Lung (tissue), 11 donors: ENCODE measurements at regions not wholly inside any gene's neighbourhood (a gene's known extent, or its start where the extent isn't known, plus 50 kb on each side); places are given as distances from the start of the nearest gene placed in this dataset.

Experiments used
- ATAC-seq: fragments of 200-7000 bp; cut with Tn5 transposase; one replicate; pipeline ENCODE4 v1.9.1; 2020; ENCODE audit warnings: moderate number of reproducible peaks; ENCODE audit not compliant: insufficient read depth, low FRiP score
- DNase-seq, 3 donors: peaks; one replicate each; pipeline ENCODE4 v3.0.0-alpha.2; 2013 to 2017
- H3K27ac ChIP-seq, 2 donors: one replicate each; pipeline ENCODE4 v1.5.1; 2013; ENCODE audit warnings: mild to moderate bottlenecking in 2 of 2, moderate library complexity in 2 of 2, control low read depth in 1 of 2, inconsistent platforms in 1 of 2, low read depth in 1 of 2, low read length in 1 of 2
- H3K27me3 ChIP-seq, 3 donors: one replicate each; pipeline ENCODE4 v1.5.1; 2013; ENCODE audit warnings: low read length in 2 of 3; ENCODE audit not compliant: control insufficient read depth in 3 of 3, insufficient read depth in 3 of 3
- H3K36me3 ChIP-seq, 4 donors: one replicate each; pipeline ENCODE4 v1.5.1; 2013; ENCODE audit warnings: low read length in 4 of 4, mild to moderate bottlenecking in 1 of 4, moderate library complexity in 1 of 4; ENCODE audit not compliant: control insufficient read depth in 4 of 4, insufficient read depth in 4 of 4
- H3K4me1 ChIP-seq, 5 donors: one replicate each; pipeline ENCODE4 v1.5.1; 2013; ENCODE audit warnings: low read length in 5 of 5, mild to moderate bottlenecking in 2 of 5, moderate library complexity in 1 of 5; ENCODE audit not compliant: control insufficient read depth in 5 of 5, insufficient read depth in 5 of 5
- H3K4me3 ChIP-seq: one replicate; pipeline ENCODE4 v1.5.1; 2013; ENCODE audit warnings: mild to moderate bottlenecking, control low read depth, moderate library complexity
- H3K9ac ChIP-seq, 2 donors: one replicate each; pipeline ENCODE4 v1.5.1; 2013; ENCODE audit warnings: low read length in 2 of 2, control low read depth in 1 of 2; ENCODE audit not compliant: insufficient read depth in 1 of 2
- H3K9me3 ChIP-seq, 4 donors: one replicate each; pipeline ENCODE4 v1.5.1; 2013; ENCODE audit warnings: low read length in 3 of 4, mild to moderate bottlenecking in 1 of 4, moderate library complexity in 1 of 4; ENCODE audit not compliant: control insufficient read depth in 4 of 4, insufficient read depth in 3 of 4
- CTCF ChIP-seq: IDR thresholded peaks from 2 replicates; pipeline ENCODE4 v1.5.1; 2012; ENCODE audit warnings: mild to moderate bottlenecking; ENCODE audit errors: control extremely low read depth, extremely low read depth
- WGBS, 2 donors: extraction: QIAGEN DNeasy Blood & Tissue Kit; methylation state at CpG; one replicate each; pipeline ENCODE4 v1.1.7; 2013; 5-methylcytosine and 5-hydroxymethylcytosine counted together
- donor health status: control.
- donor health status: control.
- donor health status: Bipolar disorder and iron deficiency.
- donor health status: healthy.
- donor health status: DM: yes; HTN: yes; CAD: no.

DNA sequence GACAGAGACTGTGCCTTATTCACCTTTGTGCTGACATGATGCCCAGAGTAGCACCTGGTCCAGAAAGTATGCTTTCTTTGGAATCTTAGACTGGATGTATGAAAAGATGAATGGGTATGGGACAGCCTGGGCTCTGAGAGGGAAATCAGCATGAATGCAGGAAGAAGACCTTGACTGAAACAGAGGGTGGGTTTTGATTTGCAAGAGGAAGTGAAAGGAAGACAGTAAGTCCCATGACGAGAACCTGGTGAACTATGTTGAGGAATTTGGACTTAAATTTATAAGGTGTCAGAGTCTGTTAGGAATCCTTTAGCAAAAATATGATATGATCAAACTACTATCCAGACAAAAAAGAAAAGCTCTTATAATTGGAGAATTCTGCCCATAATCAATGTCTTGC is 301.9 kb downstream of the SPRY2 start:
- Histone ChIP-seq H3K9me3 (no peaks in the 10 kb centered on the region), H3K36me3 (no peaks in the 10 kb centered on the region), H3K27me3 (no peaks in the 10 kb centered on the region), H3K27ac (no peak overlapping the region), H3K4me1 (peaks cover 0 to 7% (median 0%) of the 10 kb centered on the region in 5 donors), H3K9ac (no peak overlapping the region), H3K4me3 (no peak overlapping the region)
- no peak for TF ChIP-seq CTCF
- 47 to 59% methylated on average over 1 of the region's 1 CpG for WGBS, 2 donors
- no peak for DNase-seq
- ATAC-seq = no peak

- no peak for DNase-seq
- Histone ChIP-seq H3K4me3 (no peak overlapping the region), H3K4me1 (peaks cover 0 to 7% (median 0%) of the 10 kb centered on the region in 5 donors), H3K27me3 (no peaks in the 10 kb centered on the region), H3K36me3 (no peaks in the 10 kb centered on the region), H3K9ac (no peak overlapping the region), H3K27ac (no peak overlapping the region), H3K9me3 (no peaks in the 10 kb centered on the region)
- no peak for ATAC-seq
- no peak for TF ChIP-seq CTCF
Observed at GRCh38 chr13:80038371-80038770, 302.6 kb downstream of the SPRY2 start.

DNA sequence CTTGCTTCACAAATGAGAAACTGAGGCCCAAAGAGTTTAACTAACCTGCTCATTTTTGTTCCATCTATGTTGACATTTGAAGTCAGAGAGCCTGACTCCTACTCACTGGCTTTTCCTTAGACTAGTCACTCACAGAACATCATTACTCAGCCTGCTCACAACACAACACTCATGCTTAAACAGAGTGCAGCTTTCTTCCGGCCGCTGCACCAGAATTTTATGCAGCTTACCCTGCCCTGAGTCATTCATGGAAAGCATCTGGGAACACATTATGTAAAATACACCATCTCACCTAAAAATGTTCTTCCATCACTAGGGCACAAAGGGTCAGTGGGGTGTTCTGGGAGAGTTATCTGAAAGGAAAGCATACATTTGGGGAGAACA is 303.4 kb downstream of the SPRY2 start:
- ATAC-seq = no peak

More for the DNA sequence above, 303.4 kb downstream of the SPRY2 start:
- no peaks in the 10 kb centered on the region for H3K9me3 ChIP-seq
- H3K9ac ChIP-seq = no peak overlapping the region
- peaks cover 0 to 7% (median 0%) of the 10 kb centered on the region in 5 donors for H3K4me1 ChIP-seq
- TF ChIP-seq CTCF = no peak
- no peaks in the 10 kb centered on the region for H3K27me3 ChIP-seq
- no peak overlapping the region for H3K27ac ChIP-seq
- H3K4me3 ChIP-seq = no peak overlapping the region
- 79 to 93% methylated on average over 2 of the region's 2 CpGs for WGBS, 2 donors
- no peak for DNase-seq
- H3K36me3 ChIP-seq = no peaks in the 10 kb centered on the region
